ENCODE measurements at regions not wholly inside any gene's neighbourhood (a gene's known extent, or its start where the extent isn't known, plus 50 kb on each side); places are given as distances from the start of the nearest gene placed in this dataset.
A peak's percentile ranks its signal among the peaks of the same experiment; 100 is the strongest.

GRCh38 chr7:113483657-113484056 lies 365.3 kb upstream of the SMIM30 start:
- 86 to 91% (median 88%) methylated on average over 4 of the region's 4 CpGs for WGBS, 5 donors
- Histone ChIP-seq H3K4me3 (no peak overlapping the region), H3K36me3 (no peaks in the 10 kb centered on the region), H3K27me3 (no peaks in the 10 kb centered on the region), H3K4me1 (no peaks in the 10 kb centered on the region), H3K9me3 (peaks cover 0 to 24% (median 11%) of the 10 kb centered on the region in 4 donors), H3K27ac (no peak overlapping the region)
- no peak for TF ChIP-seq EP300 (IDR thresholded peaks at IDR 0.05)
- DNase-seq = no peak
- intact Hi-C loops (cut with DNase I; ENCODE audit: low total_unique reads) = no loop called here

DNA sequence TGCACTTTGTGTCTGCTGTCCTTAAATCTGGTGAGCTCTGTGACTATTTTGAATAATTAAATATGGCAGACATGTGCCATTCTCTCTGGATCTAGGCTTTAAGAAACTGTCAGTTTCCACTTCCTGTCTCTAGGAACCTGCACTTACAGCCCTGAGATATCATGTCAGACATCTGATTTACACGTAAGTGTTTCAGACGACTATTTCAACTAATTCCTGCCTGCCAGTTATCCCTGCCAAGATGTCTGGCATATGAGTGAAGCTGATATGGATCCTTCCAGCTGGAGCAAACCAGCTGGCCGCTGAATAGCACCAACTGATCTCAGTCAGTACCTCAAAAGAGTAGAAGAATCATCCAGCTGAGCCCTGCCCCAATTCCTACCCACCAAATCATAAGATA lies 362.2 kb upstream of the SMIM30 start:
- no peak overlapping the region for H3K4me3 ChIP-seq
- no peaks in the 10 kb centered on the region for H3K36me3 ChIP-seq
- peaks cover 0 to 15% (median 2%) of the 10 kb centered on the region in 4 donors for H3K9me3 ChIP-seq
- no peak for DNase-seq
- 66 to 72% (median 72%) methylated on average over 3 of the region's 3 CpGs for WGBS, 5 donors
- no peaks in the 10 kb centered on the region for H3K4me1 ChIP-seq
- intact Hi-C loops (cut with DNase I; ENCODE audit: low total_unique reads) = no loop called here
- no peak overlapping the region for H3K27ac ChIP-seq
- H3K27me3 ChIP-seq = no peaks in the 10 kb centered on the region
- TF ChIP-seq POLR2AphosphoS5 (IDR thresholded peaks at IDR 0.05) (no peak), POLR2A (IDR thresholded peaks at IDR 0.05) (no peak), EP300 (IDR thresholded peaks at IDR 0.05) (no peak), CTCF (IDR thresholded peaks at IDR 0.05) (no peak)

DNA sequence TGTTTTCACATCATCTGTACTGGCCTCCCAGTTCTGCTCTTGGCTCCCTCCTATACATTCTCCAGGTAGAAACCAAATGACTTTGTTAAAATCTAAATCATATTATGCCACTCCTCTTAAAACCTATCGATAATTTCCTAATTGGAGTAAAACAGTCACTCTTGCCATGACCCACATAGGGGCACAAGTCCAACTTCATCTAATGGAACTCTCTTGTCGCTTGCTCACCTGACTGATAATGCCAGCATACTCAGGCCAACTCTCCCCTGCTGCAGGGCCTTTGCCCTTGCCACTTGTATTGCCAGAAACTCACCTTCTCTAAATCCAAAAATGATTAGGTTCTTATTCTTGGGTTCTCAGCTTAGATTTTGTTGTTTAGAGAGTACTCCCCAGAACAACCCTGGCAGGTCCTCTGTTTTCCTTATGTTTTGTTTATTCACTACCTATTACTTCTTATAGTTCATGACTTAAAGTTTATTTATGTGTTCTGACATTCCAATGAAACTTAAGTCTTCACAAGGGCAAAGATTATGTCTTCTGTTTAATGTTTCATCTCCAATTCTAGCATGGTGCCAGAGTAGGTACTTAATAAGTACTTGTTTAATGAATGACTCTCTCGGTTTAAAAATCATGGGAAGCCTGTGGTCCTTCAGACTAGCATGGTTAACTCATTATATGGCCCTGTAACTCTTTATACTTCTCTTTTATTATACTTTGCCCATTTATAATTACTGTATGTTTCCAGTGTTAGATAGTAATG lies 345.9 kb upstream of the SMIM30 start:
- H3K27me3 ChIP-seq = no peaks in the 10 kb centered on the region
- no peaks in the 10 kb centered on the region for H3K9me3 ChIP-seq
- H3K36me3 ChIP-seq = no peaks in the 10 kb centered on the region
- WGBS, 5 donors = 74 to 81% (median 79%) methylated on average over 3 of the region's 3 CpGs
- intact Hi-C loops (cut with DNase I; ENCODE audit: low total_unique reads) = no loop called here
- no peak for DNase-seq
- H3K27ac ChIP-seq = no peak overlapping the region
- H3K4me1 ChIP-seq = no peaks in the 10 kb centered on the region
- H3K4me3 ChIP-seq = no peak overlapping the region
- TF ChIP-seq POLR2A (IDR thresholded peaks at IDR 0.05) (no peak), CTCF (IDR thresholded peaks at IDR 0.05) (no peak), POLR2AphosphoS5 (IDR thresholded peaks at IDR 0.05) (no peak), EP300 (IDR thresholded peaks at IDR 0.05) (no peak)

- Histone ChIP-seq H3K27me3 (no peaks in the 10 kb centered on the region), H3K36me3 (no peaks in the 10 kb centered on the region), H3K4me3 (no peak overlapping the region), H3K4me1 (no peaks in the 10 kb centered on the region), H3K27ac (no peak overlapping the region), H3K9me3 (no peaks in the 10 kb centered on the region)
- intact Hi-C loops (cut with DNase I; ENCODE audit: low total_unique reads) = no loop called here
- TF ChIP-seq EP300 (IDR thresholded peaks at IDR 0.05) (no peak), POLR2A (IDR thresholded peaks at IDR 0.05) (no peak), CTCF (IDR thresholded peaks at IDR 0.05) (no peak), POLR2AphosphoS5 (IDR thresholded peaks at IDR 0.05) (no peak)
- DNase-seq = peak in 1 of 2 donors; percentile 5
- 53 to 65% (median 60%) methylated on average over 5 of the region's 5 CpGs for WGBS, 5 donors
These were observed 341.7 kb upstream of the SMIM30 start for GRCh38 chr7:113460067-113460466.

- Histone ChIP-seq H3K27me3 (no peaks in the 10 kb centered on the region), H3K4me3 (no peak overlapping the region), H3K9me3 (no peaks in the 10 kb centered on the region), H3K36me3 (no peaks in the 10 kb centered on the region), H3K27ac (no peak overlapping the region), H3K4me1 (no peaks in the 10 kb centered on the region)
- TF ChIP-seq CTCF (IDR thresholded peaks at IDR 0.05) = no peak
- no peak for TF ChIP-seq POLR2A (IDR thresholded peaks at IDR 0.05)
- no peak for TF ChIP-seq EP300 (IDR thresholded peaks at IDR 0.05)
- no peak for TF ChIP-seq POLR2AphosphoS5 (IDR thresholded peaks at IDR 0.05)
- intact Hi-C loops (cut with DNase I; ENCODE audit: low total_unique reads) = no loop called here
- no peak for DNase-seq
- 80 to 92% (median 89%) methylated on average over 11 of the region's 11 CpGs for WGBS, 5 donors
These were observed 338.2 kb upstream of the SMIM30 start for GRCh38 chr7:113456533-113456932.
